ENCODE measurements at regions not wholly inside any gene's neighbourhood (a gene's known extent, or its start where the extent isn't known, plus 50 kb on each side); places are given as distances from the start of the nearest gene placed in this dataset.

DNA sequence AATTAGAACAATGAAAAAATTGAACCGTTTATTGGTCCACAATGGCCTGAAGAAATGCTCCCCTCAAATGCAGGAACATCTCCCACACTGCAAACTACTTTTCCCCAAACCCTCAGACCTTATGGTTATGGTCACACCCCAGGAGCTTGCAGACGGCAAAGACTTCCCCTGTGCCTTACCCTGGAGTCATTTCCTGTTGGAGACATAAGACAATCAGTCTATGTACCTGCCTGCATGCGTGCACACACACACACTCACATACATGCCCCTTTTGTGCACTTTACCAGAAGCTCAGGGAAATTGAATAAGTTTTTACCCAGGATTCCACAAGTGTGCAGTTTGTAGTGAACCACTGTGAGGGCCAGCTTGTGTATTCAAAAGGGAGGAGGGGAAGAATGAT is 281.9 kb upstream of the CELF4 start:
- TF ChIP-seq POLR2A (IDR thresholded peaks at IDR 0.05), result no peak
- TF ChIP-seq, protein P1, sequence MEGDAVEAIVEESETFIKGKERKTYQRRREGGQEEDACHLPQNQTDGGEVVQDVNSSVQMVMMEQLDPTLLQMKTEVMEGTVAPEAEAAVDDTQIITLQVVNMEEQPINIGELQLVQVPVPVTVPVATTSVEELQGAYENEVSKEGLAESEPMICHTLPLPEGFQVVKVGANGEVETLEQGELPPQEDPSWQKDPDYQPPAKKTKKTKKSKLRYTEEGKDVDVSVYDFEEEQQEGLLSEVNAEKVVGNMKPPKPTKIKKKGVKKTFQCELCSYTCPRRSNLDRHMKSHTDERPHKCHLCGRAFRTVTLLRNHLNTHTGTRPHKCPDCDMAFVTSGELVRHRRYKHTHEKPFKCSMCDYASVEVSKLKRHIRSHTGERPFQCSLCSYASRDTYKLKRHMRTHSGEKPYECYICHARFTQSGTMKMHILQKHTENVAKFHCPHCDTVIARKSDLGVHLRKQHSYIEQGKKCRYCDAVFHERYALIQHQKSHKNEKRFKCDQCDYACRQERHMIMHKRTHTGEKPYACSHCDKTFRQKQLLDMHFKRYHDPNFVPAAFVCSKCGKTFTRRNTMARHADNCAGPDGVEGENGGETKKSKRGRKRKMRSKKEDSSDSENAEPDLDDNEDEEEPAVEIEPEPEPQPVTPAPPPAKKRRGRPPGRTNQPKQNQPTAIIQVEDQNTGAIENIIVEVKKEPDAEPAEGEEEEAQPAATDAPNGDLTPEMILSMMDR (IDR thresholded peaks at IDR 0.05), result no peak
- TF ChIP-seq POLR2AphosphoS5 (IDR thresholded peaks at IDR 0.05), result no peak
